HG02678 (cell line): ENCODE measurements at regions not wholly inside any gene's neighbourhood (a gene's known extent, or its start where the extent isn't known, plus 50 kb on each side); places are given as distances from the start of the nearest gene placed in this dataset.
"Not testable (repeated sequence)": the region's sequence is repeated elsewhere in the genome, so short reads cannot be mapped to it uniquely, and the experiment has no call there.

Experiments used
- ATAC-seq: cut with Tn5 transposase; IDR thresholded peaks from one replicate; pipeline ENCODE4 v1.9.1; 2021; ENCODE audit warnings: mild to moderate bottlenecking, moderate library complexity; ENCODE audit not compliant: unreplicated experiment

GRCh38 chr10:125252937-125253336, 92.6 kb upstream of the CTBP2 start:
- no peak for ATAC-seq

GRCh38 chr10:125250834-125251233, 90.5 kb upstream of the CTBP2 start:
- ATAC-seq, result not testable (repeated sequence)

- ATAC-seq, result no peak
Observed at GRCh38 chr10:125249948-125250347, 89.6 kb upstream of the CTBP2 start.

- ATAC-seq, result no peak
Observed at GRCh38 chr10:125248489-125248888, 88.1 kb upstream of the CTBP2 start.

- no peak for ATAC-seq
Observed at GRCh38 chr10:125247576-125247975, 87.2 kb upstream of the CTBP2 start.

- no peak for ATAC-seq
Observed at GRCh38 chr10:125243532-125244253, 83.3 kb upstream of the CTBP2 start.

GRCh38 chr10:125238682-125239081, 78.3 kb upstream of the CTBP2 start:
- ATAC-seq, result no peak

- no peak for ATAC-seq
Observed at GRCh38 chr10:125236091-125236490, 75.7 kb upstream of the CTBP2 start.

- no peak for ATAC-seq
Observed at GRCh38 chr10:125235093-125236069, 75.0 kb upstream of the CTBP2 start.

GRCh38 chr10:125234576-125234975, 74.2 kb upstream of the CTBP2 start:
- not testable (repeated sequence) for ATAC-seq

GRCh38 chr10:125233726-125234125, 73.4 kb upstream of the CTBP2 start:
- no peak for ATAC-seq

- no peak for ATAC-seq
Observed at GRCh38 chr10:125232841-125233240, 72.5 kb upstream of the CTBP2 start.

- ATAC-seq, result no peak
Observed at GRCh38 chr10:125231813-125232475, 71.6 kb upstream of the CTBP2 start.

GRCh38 chr10:125231116-125231812, 70.9 kb upstream of the CTBP2 start:
- ATAC-seq, result no peak

GRCh38 chr10:125230251-125230650, 69.9 kb upstream of the CTBP2 start:
- ATAC-seq, result no peak

GRCh38 chr10:125228245-125228940, 68.0 kb upstream of the CTBP2 start:
- ATAC-seq, result not testable (repeated sequence)

- no peak for ATAC-seq
Observed at GRCh38 chr10:125227546-125227945, 67.2 kb upstream of the CTBP2 start.

GRCh38 chr10:125226823-125227222, 66.5 kb upstream of the CTBP2 start:
- no peak for ATAC-seq

GRCh38 chr10:125226005-125226404, 65.6 kb upstream of the CTBP2 start:
- no peak for ATAC-seq

- ATAC-seq, result no peak
Observed at GRCh38 chr10:125225051-125225450, 64.7 kb upstream of the CTBP2 start.
